ENCODE measurements at regions not wholly inside any gene's neighbourhood (a gene's known extent, or its start where the extent isn't known, plus 50 kb on each side); places are given as distances from the start of the nearest gene placed in this dataset.

DNA sequence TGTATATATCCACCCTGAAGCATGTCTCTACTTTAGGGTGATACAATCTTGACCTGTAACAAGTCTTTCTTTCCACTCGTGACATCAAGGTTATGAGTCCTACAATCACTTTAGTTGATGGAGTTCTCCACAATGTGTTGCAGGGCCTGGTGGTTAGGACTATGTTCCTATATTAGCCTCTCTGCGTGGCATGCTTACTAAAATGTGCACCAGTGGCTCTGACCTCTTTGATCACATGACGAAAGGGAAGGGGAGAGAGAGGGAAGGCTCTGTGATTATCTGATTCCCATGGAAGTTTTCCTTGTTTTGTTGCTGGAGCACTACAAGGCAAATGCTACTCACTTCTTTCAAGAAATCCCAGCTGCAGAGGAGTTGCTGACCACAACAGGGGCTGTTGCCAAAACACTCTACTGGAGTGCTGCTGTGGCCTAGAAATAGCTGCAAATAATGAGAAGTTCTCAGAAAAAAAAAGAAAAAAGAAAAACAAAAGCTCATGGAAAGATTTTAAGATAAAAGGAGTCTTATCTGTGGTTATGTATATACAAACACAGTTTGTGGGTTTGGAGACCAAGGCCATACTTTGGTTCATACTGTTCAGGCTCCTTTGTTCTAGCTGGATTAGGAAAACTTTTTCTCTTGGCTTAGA is 272.8 kb upstream of the MMADHC start:
- TF ChIP-seq, protein P1, sequence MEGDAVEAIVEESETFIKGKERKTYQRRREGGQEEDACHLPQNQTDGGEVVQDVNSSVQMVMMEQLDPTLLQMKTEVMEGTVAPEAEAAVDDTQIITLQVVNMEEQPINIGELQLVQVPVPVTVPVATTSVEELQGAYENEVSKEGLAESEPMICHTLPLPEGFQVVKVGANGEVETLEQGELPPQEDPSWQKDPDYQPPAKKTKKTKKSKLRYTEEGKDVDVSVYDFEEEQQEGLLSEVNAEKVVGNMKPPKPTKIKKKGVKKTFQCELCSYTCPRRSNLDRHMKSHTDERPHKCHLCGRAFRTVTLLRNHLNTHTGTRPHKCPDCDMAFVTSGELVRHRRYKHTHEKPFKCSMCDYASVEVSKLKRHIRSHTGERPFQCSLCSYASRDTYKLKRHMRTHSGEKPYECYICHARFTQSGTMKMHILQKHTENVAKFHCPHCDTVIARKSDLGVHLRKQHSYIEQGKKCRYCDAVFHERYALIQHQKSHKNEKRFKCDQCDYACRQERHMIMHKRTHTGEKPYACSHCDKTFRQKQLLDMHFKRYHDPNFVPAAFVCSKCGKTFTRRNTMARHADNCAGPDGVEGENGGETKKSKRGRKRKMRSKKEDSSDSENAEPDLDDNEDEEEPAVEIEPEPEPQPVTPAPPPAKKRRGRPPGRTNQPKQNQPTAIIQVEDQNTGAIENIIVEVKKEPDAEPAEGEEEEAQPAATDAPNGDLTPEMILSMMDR (optimal IDR thresholded peaks at IDR 0.05 in 1 of 3, IDR thresholded peaks at IDR 0.05 in 1 of 3, conservative IDR thresholded peaks at IDR 0.05 in 1 of 3; ENCODE audit: extremely low read depth in 1 of 3, insufficient read depth in 2 of 3, low read length in 3 of 3), result no peak
- TF ChIP-seq EZH2 (IDR thresholded peaks at IDR 0.05; ENCODE audit: low read length), result no peak

Measured in keratinocyte (primary cell).